Thymus (tissue), 11 donors: ENCODE measurements at regions not wholly inside any gene's neighbourhood (a gene's known extent, or its start where the extent isn't known, plus 50 kb on each side); places are given as distances from the start of the nearest gene placed in this dataset.

Experiments
- DNase-seq, 9 donors: peaks; one replicate each; pipeline ENCODE4 v3.0.0-alpha.2; 2013; ENCODE audit warnings: low spot score in 9 of 9, low read depth in 6 of 9, missing footprints in 1 of 9
- H3K27ac ChIP-seq, 2 donors: one replicate each; pipeline ENCODE4 v1.5.1; 2013; ENCODE audit warnings: control low read depth in 1 of 2, low read depth in 1 of 2, low read length in 1 of 2, mild to moderate bottlenecking in 1 of 2, moderate library complexity in 1 of 2
- H3K27me3 ChIP-seq, 2 donors: one replicate each; pipeline ENCODE4 v1.5.1; 2013; ENCODE audit warnings: low read length in 1 of 2; ENCODE audit not compliant: control insufficient read depth in 2 of 2, insufficient read depth in 1 of 2
- H3K36me3 ChIP-seq, 2 donors: one replicate each; pipeline ENCODE4 v1.5.1; 2013; ENCODE audit warnings: low read length in 1 of 2, mild to moderate bottlenecking in 1 of 2, moderate library complexity in 1 of 2; ENCODE audit not compliant: control insufficient read depth in 2 of 2, insufficient read depth in 2 of 2
- H3K4me1 ChIP-seq, 2 donors: one replicate each; pipeline ENCODE4 v1.5.1; 2013; ENCODE audit warnings: low read length in 2 of 2; ENCODE audit not compliant: control insufficient read depth in 2 of 2, insufficient read depth in 2 of 2
- H3K4me3 ChIP-seq, 2 donors: one replicate each; pipeline ENCODE4 v1.5.1; 2013; ENCODE audit warnings: low read length in 2 of 2, control low read depth in 1 of 2, mild to moderate bottlenecking in 1 of 2
- H3K9me3 ChIP-seq, 2 donors: one replicate each; pipeline ENCODE4 v1.5.1; 2013; ENCODE audit warnings: low read length in 1 of 2, mild to moderate bottlenecking in 1 of 2; ENCODE audit not compliant: control insufficient read depth in 2 of 2, insufficient read depth in 1 of 2
- WGBS: extraction: QIAGEN DNeasy Blood & Tissue Kit; methylation state at CpG from one replicate; pipeline ENCODE4 v1.1.7; 2013; 5-methylcytosine and 5-hydroxymethylcytosine counted together
- donor health status: healthy.

DNA sequence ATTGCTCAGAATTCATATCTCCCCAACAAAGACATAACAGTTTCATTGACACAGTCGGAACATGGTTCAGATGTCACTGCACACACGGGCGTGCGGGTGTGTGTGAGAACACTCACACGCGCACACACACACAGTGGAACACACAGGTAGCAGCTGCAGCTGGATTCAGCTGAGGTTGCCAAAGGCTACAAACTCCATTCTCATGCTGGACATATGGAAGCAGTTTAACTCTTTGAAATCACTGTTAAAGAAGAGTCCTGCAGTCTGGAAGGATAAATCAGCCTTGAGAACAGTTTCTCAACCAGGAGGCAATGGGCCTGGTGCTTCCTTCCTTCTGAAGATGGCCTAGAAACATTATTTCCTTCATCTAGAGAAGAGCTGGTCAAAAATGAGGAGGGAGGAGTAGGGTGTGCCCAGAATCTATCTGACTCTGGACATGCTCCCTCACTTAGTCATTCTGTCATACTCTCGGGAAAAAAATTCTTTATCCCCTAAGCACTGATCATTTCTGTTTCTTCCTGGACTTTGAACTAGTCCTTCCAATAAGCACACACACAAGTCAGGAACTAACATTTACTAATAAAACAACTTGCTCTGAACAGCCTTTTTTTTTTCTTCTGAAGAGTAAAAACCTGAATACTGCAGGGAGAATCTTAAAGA lies 160.6 kb downstream of the ZDHHC21 start:
- 97% methylated on average over 7 of the region's 7 CpGs for WGBS

DNA sequence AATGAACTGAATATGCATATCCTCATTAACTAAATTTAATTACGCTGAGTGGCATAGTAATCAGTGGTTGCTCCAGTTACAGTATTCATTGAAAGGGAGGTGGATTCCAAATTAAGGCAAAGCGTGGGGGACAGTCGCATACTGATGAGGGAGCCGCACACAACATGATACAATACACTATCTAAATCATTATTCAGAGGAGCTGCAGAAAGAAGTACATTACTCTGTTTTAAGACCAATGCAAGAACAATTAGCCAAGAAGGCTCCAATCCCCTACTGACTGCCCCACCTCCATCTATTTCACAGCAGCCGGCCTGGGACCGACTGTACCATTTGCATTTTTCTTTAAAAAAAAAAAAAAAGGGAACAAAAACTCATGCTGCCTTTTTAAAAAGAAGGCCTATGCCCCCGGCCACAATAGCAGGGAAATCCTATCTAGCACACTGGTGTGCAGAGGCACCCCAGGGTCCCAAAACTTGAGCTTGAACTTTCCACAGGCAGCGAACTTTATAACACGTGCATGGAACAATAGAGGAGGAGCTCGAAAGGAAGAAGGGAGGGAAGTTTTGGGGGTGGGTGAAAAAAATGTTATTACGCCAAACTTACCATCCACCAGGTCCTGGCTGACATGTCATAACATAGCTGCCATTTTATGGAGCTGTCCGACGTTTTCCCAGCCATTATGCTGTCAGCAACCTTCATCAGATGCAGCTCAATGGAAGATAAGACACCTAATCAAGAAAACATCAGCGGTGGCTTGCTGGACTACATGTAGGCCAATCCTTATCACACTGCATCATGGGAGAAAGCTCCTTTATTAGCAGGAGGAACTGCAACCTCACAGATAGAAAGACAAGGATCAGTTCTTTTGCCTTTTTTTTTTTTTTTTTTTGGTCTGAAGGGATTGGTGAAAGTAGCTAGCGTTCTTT lies 161.6 kb downstream of the ZDHHC21 start:
- 94% methylated on average over 15 of the region's 15 CpGs for WGBS

More for the DNA sequence above, 160.6 kb downstream of the ZDHHC21 start:
- no peak for DNase-seq
- H3K4me1 ChIP-seq = no peaks in the 10 kb centered on the region
- H3K27me3 ChIP-seq = peaks cover 0 to 3% of the 10 kb centered on the region in 2 donors
- no peaks in the 10 kb centered on the region for H3K36me3 ChIP-seq
- H3K9me3 ChIP-seq = no peaks in the 10 kb centered on the region
- H3K4me3 ChIP-seq = no peak overlapping the region
- H3K27ac ChIP-seq = no peak overlapping the region

DNA sequence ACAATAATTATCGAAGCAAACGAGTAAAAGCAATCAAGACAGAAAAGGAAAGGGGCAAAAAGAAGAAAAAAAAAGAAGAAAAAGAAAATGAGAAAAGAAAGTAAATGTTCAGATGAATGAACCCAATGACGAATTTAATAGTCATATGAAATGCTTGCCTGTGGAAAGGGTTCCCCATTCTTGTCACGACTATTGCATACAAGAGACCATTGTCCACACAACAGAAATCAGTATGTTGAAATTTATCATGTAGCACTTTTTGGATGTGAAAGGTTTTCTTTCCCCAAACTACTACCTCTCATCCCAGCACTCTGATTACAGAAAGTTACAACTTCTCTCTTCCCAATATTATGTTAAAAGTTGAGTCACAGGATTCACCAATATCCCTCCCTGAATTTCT lies 162.4 kb downstream of the ZDHHC21 start:
- no peak overlapping the region for H3K4me3 ChIP-seq
- 96% methylated on average over 4 of the region's 4 CpGs for WGBS

More for the DNA sequence above, 161.6 kb downstream of the ZDHHC21 start:
- H3K9me3 ChIP-seq = no peaks in the 10 kb centered on the region
- no peaks in the 10 kb centered on the region for H3K36me3 ChIP-seq
- H3K4me1 ChIP-seq = no peaks in the 10 kb centered on the region
- no peak overlapping the region for H3K4me3 ChIP-seq
- H3K27me3 ChIP-seq = peaks cover 0 to 3% of the 10 kb centered on the region in 2 donors
- H3K27ac ChIP-seq = no peak overlapping the region
- no peak for DNase-seq

DNA sequence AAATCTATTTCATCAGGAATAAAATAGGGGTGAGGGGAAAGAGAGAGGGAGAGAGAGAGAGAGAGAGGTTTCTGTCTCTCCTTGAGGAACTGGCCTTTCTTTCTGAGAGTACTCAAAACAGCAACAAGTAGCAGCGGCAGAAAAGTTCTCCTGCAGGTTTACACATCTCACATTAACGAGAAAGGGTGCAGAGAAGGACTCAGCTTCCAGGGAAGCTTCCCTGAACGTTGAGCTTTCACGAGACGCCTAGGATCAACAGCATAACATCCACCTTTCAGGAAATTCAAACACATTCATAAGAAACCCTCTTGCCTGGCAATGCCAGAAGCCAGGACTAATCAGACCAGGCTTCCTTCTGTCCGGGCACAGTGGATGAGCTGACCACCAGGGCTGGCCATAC lies 162.9 kb downstream of the ZDHHC21 start:
- no peak overlapping the region for H3K4me3 ChIP-seq
- no peaks in the 10 kb centered on the region for H3K36me3 ChIP-seq
- no peak overlapping the region for H3K27ac ChIP-seq
- no peaks in the 10 kb centered on the region for H3K4me1 ChIP-seq
- DNase-seq = no peak
- 81% methylated on average over 6 of the region's 6 CpGs for WGBS
- H3K27me3 ChIP-seq = peaks cover 0 to 3% of the 10 kb centered on the region in 2 donors
- H3K9me3 ChIP-seq = no peaks in the 10 kb centered on the region

More for the DNA sequence above, 162.4 kb downstream of the ZDHHC21 start:
- Histone ChIP-seq H3K36me3 (no peaks in the 10 kb centered on the region), H3K27ac (no peak overlapping the region), H3K27me3 (peaks cover 0 to 3% of the 10 kb centered on the region in 2 donors), H3K9me3 (no peaks in the 10 kb centered on the region), H3K4me1 (no peaks in the 10 kb centered on the region)
- DNase-seq = no peak

DNA sequence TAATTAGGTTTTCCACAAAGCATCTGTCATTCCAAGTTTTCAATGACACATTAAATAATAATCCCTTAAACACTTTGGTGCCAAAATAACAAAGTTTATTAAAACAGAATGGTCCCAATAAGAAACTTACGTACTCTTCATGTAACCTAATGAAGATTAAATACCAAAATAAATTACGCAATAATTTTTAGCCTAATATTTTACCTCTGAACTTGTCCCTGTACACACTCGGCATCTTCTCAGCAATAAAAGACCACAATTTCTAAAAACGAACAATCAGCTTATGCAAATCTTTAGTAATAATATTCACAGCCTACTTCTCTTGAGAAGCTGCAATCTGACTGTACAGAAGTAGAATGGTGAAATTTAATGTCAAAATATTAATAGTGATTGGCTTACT lies 163.6 kb downstream of the ZDHHC21 start:
- no peak for DNase-seq
- Histone ChIP-seq H3K4me3 (no peak overlapping the region), H3K36me3 (no peaks in the 10 kb centered on the region), H3K9me3 (no peaks in the 10 kb centered on the region), H3K27me3 (peaks cover 0 to 3% of the 10 kb centered on the region in 2 donors), H3K27ac (no peak overlapping the region), H3K4me1 (no peaks in the 10 kb centered on the region)
- WGBS = 96% methylated on average over 4 of the region's 4 CpGs

DNA sequence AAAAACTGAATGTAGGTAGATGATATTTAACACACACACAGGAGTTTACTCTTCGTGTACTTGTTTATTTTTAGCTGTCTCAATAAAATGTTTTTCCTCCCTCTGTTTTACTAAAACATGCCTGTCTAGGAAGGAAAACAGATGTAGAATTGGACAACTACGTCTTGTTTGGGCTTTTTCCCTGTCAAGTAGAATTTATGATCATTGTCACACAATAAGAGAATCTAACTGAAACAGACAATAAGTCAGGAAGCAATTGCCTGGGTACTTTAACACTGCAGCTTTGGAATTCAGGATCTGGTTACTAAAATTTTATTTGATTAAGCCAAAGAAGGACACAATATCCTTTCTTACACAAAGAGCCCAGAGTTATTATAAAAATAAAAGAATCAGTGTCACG lies 164.2 kb downstream of the ZDHHC21 start:
- no peaks in the 10 kb centered on the region for H3K27me3 ChIP-seq
- no peak for DNase-seq
- no peak overlapping the region for H3K27ac ChIP-seq
- 82% methylated on average over 3 of the region's 3 CpGs for WGBS
- H3K4me1 ChIP-seq = no peaks in the 10 kb centered on the region
- H3K9me3 ChIP-seq = no peaks in the 10 kb centered on the region
- H3K36me3 ChIP-seq = no peaks in the 10 kb centered on the region
- H3K4me3 ChIP-seq = no peak overlapping the region

DNA sequence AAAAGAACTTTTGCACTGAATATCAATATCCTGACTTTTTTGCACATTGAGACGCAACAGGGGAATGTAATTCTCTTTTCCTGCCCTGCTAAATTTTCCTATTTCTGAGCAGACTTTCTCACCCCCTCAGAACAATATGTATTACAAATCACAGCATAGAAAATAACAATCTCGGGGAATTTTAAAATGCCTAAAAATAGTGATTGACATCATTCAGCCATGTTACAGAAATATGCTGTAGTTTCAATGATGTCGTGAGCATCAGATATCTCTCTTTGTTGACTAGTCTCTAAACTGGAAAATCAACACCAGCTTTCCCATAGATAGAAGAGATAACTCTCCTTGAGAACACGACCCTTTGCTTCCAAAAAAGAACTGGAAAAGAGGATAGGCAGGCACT lies 166.7 kb downstream of the ZDHHC21 start:
- H3K9me3 ChIP-seq = no peaks in the 10 kb centered on the region
- no peak overlapping the region for H3K27ac ChIP-seq
- 87% methylated on average over 4 of the region's 4 CpGs for WGBS
- H3K27me3 ChIP-seq = no peaks in the 10 kb centered on the region
- no peak overlapping the region for H3K4me3 ChIP-seq
- no peak for DNase-seq
- no peaks in the 10 kb centered on the region for H3K36me3 ChIP-seq
- H3K4me1 ChIP-seq = no peaks in the 10 kb centered on the region

DNA sequence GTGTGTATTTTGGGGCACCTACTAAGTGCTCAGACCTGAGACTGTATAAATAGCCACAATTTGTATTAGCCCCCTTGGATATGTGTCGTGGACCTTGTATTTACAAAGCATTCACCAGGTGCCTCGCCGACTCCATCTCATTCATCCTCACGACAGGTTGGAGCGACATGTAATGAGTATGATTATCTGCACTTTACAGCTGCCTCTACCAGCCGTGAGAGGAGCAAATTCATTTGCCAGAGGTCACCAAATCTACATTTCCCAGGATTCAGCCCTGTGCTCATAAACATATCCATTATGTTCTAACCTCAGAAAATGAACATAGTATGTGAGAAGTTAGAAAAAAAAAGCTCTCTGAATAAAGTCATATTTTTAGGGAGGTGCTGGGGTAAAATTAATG lies 167.4 kb downstream of the ZDHHC21 start:
- DNase-seq = no peak
- 94% methylated on average over 6 of the region's 6 CpGs for WGBS
- Histone ChIP-seq H3K36me3 (no peaks in the 10 kb centered on the region), H3K27me3 (no peaks in the 10 kb centered on the region), H3K4me1 (no peaks in the 10 kb centered on the region), H3K27ac (no peak overlapping the region), H3K9me3 (no peaks in the 10 kb centered on the region), H3K4me3 (no peak overlapping the region)

DNA sequence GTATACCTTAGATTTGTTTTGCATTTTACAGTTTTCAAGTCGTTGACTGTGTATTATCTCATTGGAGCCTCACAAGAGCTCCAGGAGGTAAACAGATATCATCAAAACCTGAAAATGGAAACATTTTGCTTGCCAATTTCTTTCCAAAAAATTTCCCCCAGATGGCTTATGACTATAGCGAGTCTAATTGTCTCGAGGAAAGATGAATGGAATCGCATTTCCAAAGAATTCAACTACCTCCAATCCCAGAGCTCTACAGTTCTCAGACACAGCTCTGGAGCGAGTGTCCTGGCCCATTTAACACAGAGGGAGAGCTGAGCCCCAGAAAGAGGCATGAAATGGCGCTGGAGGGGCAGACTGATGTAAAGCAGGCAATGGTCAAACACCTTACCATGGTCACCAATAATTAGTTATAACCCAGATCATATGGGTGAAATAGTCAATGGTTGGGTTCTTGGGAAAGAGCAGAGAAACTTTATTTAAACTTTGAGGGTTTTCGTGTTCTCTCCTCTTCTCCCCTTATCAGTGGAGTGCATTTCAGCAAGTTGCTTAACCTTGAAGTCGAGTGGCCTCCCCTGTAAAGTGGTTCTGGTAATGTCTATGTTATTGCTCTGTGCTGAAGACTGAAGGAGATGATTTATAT lies 168.2 kb downstream of the ZDHHC21 start:
- Histone ChIP-seq H3K27me3 (no peaks in the 10 kb centered on the region), H3K36me3 (no peaks in the 10 kb centered on the region), H3K9me3 (no peaks in the 10 kb centered on the region), H3K27ac (no peak overlapping the region), H3K4me1 (no peaks in the 10 kb centered on the region), H3K4me3 (no peak overlapping the region)
- 90% methylated on average over 8 of the region's 8 CpGs for WGBS
- DNase-seq = no peak
